Lower leg skin (tissue), 4 donors: ENCODE measurements at regions not wholly inside any gene's neighbourhood (a gene's known extent, or its start where the extent isn't known, plus 50 kb on each side); places are given as distances from the start of the nearest gene placed in this dataset.

Source experiments
- DNase-seq, 2 donors: peaks; one replicate each; pipeline ENCODE4 v3.0.0-alpha.2; 2019; ENCODE audit warnings: low spot score in 2 of 2
- H3K4me3 ChIP-seq: fragments of 200-600 bp; sonication (generic); 2 replicates; pipeline ENCODE4 v1.5.1; 2017; ENCODE audit warnings: mild to moderate bottlenecking, low read depth; ENCODE audit not compliant: poor library complexity, severe bottlenecking
- CTCF ChIP-seq, 3 donors: fragments of 450-650 bp; IDR thresholded peaks; one replicate each; pipeline ENCODE4 v1.5.1; 2016; ENCODE audit warnings: antibody characterized with exemption in 3 of 3, mild to moderate bottlenecking in 3 of 3, moderate library complexity in 2 of 3
- POLR2A ChIP-seq, 2 donors: fragments of 450-650 bp; IDR thresholded peaks; one replicate each; pipeline ENCODE4 v1.6.1; 2016 to 2017; ENCODE audit warnings: antibody characterized with exemption in 2 of 2, mild to moderate bottlenecking in 1 of 2, moderate library complexity in 1 of 2
- WGBS, 2 donors: methylation state at CpG; one replicate each; pipeline ENCODE4 v1.1.5; 2018; 5-methylcytosine and 5-hydroxymethylcytosine counted together
- intact Hi-C: fragments of 100-400 bp; cut with DNase I; formaldehyde crosslinking; loops from one replicate; pipeline ENCODE4 v1.15.0; 2023; ENCODE audit warnings: low total_unique reads

- intact Hi-C loops: no loop called here
- WGBS, 2 donors: 85 to 89% methylated on average over 1 of the region's 1 CpG
- no peak overlapping the region for H3K4me3 ChIP-seq
- DNase-seq: no peak
- TF ChIP-seq POLR2A (IDR thresholded peaks at IDR 0.05) (no peak), CTCF (IDR thresholded peaks at IDR 0.05) (no peak)
Observed at GRCh38 chr7:20521243-20521642, 94.2 kb upstream of the ABCB5 start.

- DNase-seq: no peak
- H3K4me3 ChIP-seq: no peak overlapping the region
- TF ChIP-seq POLR2A (IDR thresholded peaks at IDR 0.05): no peak
- TF ChIP-seq CTCF (IDR thresholded peaks at IDR 0.05): no peak
- WGBS, 2 donors: 88 to 91% methylated on average over 2 of the region's 2 CpGs
- intact Hi-C loops: no loop called here
Observed at GRCh38 chr7:20529260-20529659, 86.2 kb upstream of the ABCB5 start.

GRCh38 chr7:20532890-20533289, 82.6 kb upstream of the ABCB5 start:
- intact Hi-C loops: no loop called here
- TF ChIP-seq POLR2A (IDR thresholded peaks at IDR 0.05) (no peak), CTCF (IDR thresholded peaks at IDR 0.05) (no peak)
- no peak for DNase-seq

GRCh38 chr7:20534543-20534942, 80.9 kb upstream of the ABCB5 start:
- intact Hi-C loops: no loop called here
- no peak overlapping the region for H3K4me3 ChIP-seq
- TF ChIP-seq POLR2A (IDR thresholded peaks at IDR 0.05) (no peak), CTCF (IDR thresholded peaks at IDR 0.05) (no peak)
- DNase-seq: no peak

More at GRCh38 chr7:20532890-20533289, 82.6 kb upstream of the ABCB5 start:
- H3K4me3 ChIP-seq: no peak overlapping the region
- WGBS, 2 donors: 33 to 40% methylated on average over 5 of the region's 5 CpGs

GRCh38 chr7:20535541-20535940, 79.9 kb upstream of the ABCB5 start:
- TF ChIP-seq CTCF (IDR thresholded peaks at IDR 0.05) (no peak), POLR2A (IDR thresholded peaks at IDR 0.05) (no peak)
- no peak overlapping the region for H3K4me3 ChIP-seq
- no peak for DNase-seq
- WGBS, 2 donors: 76 to 82% methylated on average over 3 of the region's 3 CpGs
- intact Hi-C loops: no loop called here

- 94 to 96% methylated on average over 4 of the region's 4 CpGs for WGBS, 2 donors
- H3K4me3 ChIP-seq: no peak overlapping the region
- intact Hi-C loops: no loop called here
- no peak for TF ChIP-seq CTCF (IDR thresholded peaks at IDR 0.05)
- no peak for TF ChIP-seq POLR2A (IDR thresholded peaks at IDR 0.05)
- no peak for DNase-seq
Observed at GRCh38 chr7:20539201-20539600, 76.3 kb upstream of the ABCB5 start.
